Liver (tissue), 8 donors: ENCODE measurements at regions not wholly inside any gene's neighbourhood (a gene's known extent, or its start where the extent isn't known, plus 50 kb on each side); places are given as distances from the start of the nearest gene placed in this dataset.

Source experiments
- DNase-seq: peaks from one replicate; pipeline ENCODE4 v3.0.0-alpha.2; 2017; ENCODE audit warnings: low spot score
- H3K27ac ChIP-seq, 2 donors: one replicate each; pipeline ENCODE4 v1.7.0; 2013; ENCODE audit warnings: inconsistent platforms in 2 of 2, low read length in 2 of 2, control low read depth in 1 of 2, low read depth in 1 of 2, mild to moderate bottlenecking in 1 of 2
- H3K27me3 ChIP-seq, 4 donors: one replicate each; pipeline versions ENCODE4 v1.6.1 to v1.7.0; 2013; ENCODE audit warnings: low read length in 3 of 4, inconsistent platforms in 1 of 4, mild to moderate bottlenecking in 1 of 4, moderate library complexity in 1 of 4; ENCODE audit not compliant: control insufficient read depth in 4 of 4, insufficient read depth in 4 of 4
- H3K36me3 ChIP-seq, 4 donors: one replicate each; pipeline versions ENCODE4 v1.6.1 to v1.7.0; 2013; ENCODE audit warnings: low read length in 3 of 4, mild to moderate bottlenecking in 3 of 4, low read depth in 1 of 4, moderate library complexity in 1 of 4; ENCODE audit not compliant: control insufficient read depth in 4 of 4, insufficient read depth in 3 of 4
- H3K4me1 ChIP-seq, 4 donors: one replicate each; pipeline versions ENCODE4 v1.6.1 to v1.7.0; 2013; ENCODE audit warnings: low read length in 3 of 4, mild to moderate bottlenecking in 3 of 4, moderate library complexity in 1 of 4; ENCODE audit not compliant: control insufficient read depth in 4 of 4, insufficient read depth in 4 of 4
- H3K4me3 ChIP-seq, 3 donors: one replicate each; pipeline versions ENCODE4 v1.6.1 to v1.7.0; 2013; ENCODE audit warnings: low read length in 3 of 3, control low read depth in 1 of 3, low read depth in 1 of 3, mild to moderate bottlenecking in 1 of 3
- H3K9ac ChIP-seq, 2 donors: one replicate each; pipeline ENCODE4 v1.7.0; 2013; ENCODE audit warnings: low read length in 2 of 2, mild to moderate bottlenecking in 2 of 2, moderate library complexity in 2 of 2, control low read depth in 1 of 2, low read depth in 1 of 2
- H3K9me3 ChIP-seq, 4 donors: one replicate each; pipeline versions ENCODE4 v1.6.1 to v1.7.0; 2013; ENCODE audit warnings: low read length in 3 of 4; ENCODE audit not compliant: control insufficient read depth in 4 of 4
- EGR1 ChIP-seq, 2 donors: IDR thresholded peaks; 2 replicates each; pipeline ENCODE4 v1.6.1; 2016 to 2018; ENCODE audit warnings: antibody characterized with exemption in 2 of 2, low read depth in 2 of 2
- FOXA1 ChIP-seq: IDR thresholded peaks from 2 replicates; pipeline ENCODE4 v1.6.1; 2016; ENCODE audit warnings: antibody characterized with exemption
- FOXA2 ChIP-seq: IDR thresholded peaks from 2 replicates; pipeline ENCODE4 v1.6.1; 2016; ENCODE audit warnings: antibody characterized with exemption
- GABPA ChIP-seq, 2 donors: IDR thresholded peaks in 1 of 2; conservative IDR thresholded peaks in 1 of 2; 2 replicates each; pipeline ENCODE4 v1.6.1; 2016; ENCODE audit warnings: antibody characterized with exemption in 2 of 2, mild to moderate bottlenecking in 1 of 2, moderate library complexity in 1 of 2
- HNF4A ChIP-seq, 2 donors: conservative IDR thresholded peaks; 2 replicates each; pipeline ENCODE4 v1.6.1; 2016; ENCODE audit warnings: antibody characterized with exemption in 2 of 2, mild to moderate bottlenecking in 2 of 2
- HNF4G ChIP-seq: IDR thresholded peaks from 2 replicates; pipeline ENCODE4 v1.6.1; 2016; ENCODE audit warnings: antibody characterized with exemption
- JUND ChIP-seq, 2 donors: IDR thresholded peaks; 2 replicates each; pipeline ENCODE4 v1.6.1; 2016; ENCODE audit warnings: antibody characterized with exemption in 2 of 2
- NR2F2 ChIP-seq: IDR thresholded peaks from 2 replicates; pipeline ENCODE4 v1.6.1; 2016; ENCODE audit warnings: antibody characterized with exemption
- RAD21 ChIP-seq, 2 donors: IDR thresholded peaks; 2 replicates each; pipeline ENCODE4 v1.6.1; 2016; ENCODE audit warnings: antibody characterized with exemption in 2 of 2, mild to moderate bottlenecking in 2 of 2
- RXRA ChIP-seq, 2 donors: IDR thresholded peaks; 2 replicates each; pipeline ENCODE4 v1.6.1; 2017 to 2018; ENCODE audit warnings: antibody characterized with exemption in 2 of 2, mild to moderate bottlenecking in 1 of 2
- SP1 ChIP-seq: IDR thresholded peaks from 2 replicates; pipeline ENCODE4 v1.6.1; 2018; ENCODE audit warnings: antibody characterized with exemption, mild to moderate bottlenecking
- TAF1 ChIP-seq: conservative IDR thresholded peaks from 2 replicates; pipeline ENCODE4 v1.6.1; 2016; ENCODE audit warnings: antibody characterized with exemption, mild to moderate bottlenecking
- YY1 ChIP-seq: IDR thresholded peaks from 2 replicates; pipeline ENCODE4 v1.6.1; 2016; ENCODE audit warnings: antibody characterized with exemption, mild to moderate bottlenecking
- WGBS: extraction: QIAGEN DNeasy Blood & Tissue Kit; methylation state at CpG from one replicate; pipeline ENCODE4 v1.1.7; 2013; 5-methylcytosine and 5-hydroxymethylcytosine counted together
- TF ChIP-seq, protein P1 (sequence below): IDR thresholded peaks from 2 replicates; pipeline ENCODE4 v1.6.1; 2016; ENCODE audit warnings: antibody characterized with exemption
- TF ChIP-seq, protein P2 (sequence below): IDR thresholded peaks from 2 replicates; pipeline ENCODE4 v1.6.1; 2016; ENCODE audit warnings: antibody characterized with exemption
- TF ChIP-seq, protein P3 (sequence below): fragments of 150-350 bp; IDR thresholded peaks from 2 replicates; pipeline ENCODE4 v1.5.1; 2017; ENCODE audit warnings: improper control_type of control experiment, low read depth, low read length; ENCODE audit not compliant: missing input control
- TF ChIP-seq, protein P4 (sequence below): IDR thresholded peaks from 2 replicates; pipeline ENCODE4 v1.6.1; 2016; ENCODE audit warnings: antibody characterized with exemption
- TF ChIP-seq, protein P5 (sequence below): IDR thresholded peaks from 2 replicates; pipeline ENCODE4 v1.6.1; 2016; ENCODE audit warnings: antibody characterized with exemption, mild to moderate bottlenecking
- donor health status: healthy.
- donor health status: healthy.
- donor health status: healthy.
- donor health status: healthy.
- donor health status: healthy.

DNA sequence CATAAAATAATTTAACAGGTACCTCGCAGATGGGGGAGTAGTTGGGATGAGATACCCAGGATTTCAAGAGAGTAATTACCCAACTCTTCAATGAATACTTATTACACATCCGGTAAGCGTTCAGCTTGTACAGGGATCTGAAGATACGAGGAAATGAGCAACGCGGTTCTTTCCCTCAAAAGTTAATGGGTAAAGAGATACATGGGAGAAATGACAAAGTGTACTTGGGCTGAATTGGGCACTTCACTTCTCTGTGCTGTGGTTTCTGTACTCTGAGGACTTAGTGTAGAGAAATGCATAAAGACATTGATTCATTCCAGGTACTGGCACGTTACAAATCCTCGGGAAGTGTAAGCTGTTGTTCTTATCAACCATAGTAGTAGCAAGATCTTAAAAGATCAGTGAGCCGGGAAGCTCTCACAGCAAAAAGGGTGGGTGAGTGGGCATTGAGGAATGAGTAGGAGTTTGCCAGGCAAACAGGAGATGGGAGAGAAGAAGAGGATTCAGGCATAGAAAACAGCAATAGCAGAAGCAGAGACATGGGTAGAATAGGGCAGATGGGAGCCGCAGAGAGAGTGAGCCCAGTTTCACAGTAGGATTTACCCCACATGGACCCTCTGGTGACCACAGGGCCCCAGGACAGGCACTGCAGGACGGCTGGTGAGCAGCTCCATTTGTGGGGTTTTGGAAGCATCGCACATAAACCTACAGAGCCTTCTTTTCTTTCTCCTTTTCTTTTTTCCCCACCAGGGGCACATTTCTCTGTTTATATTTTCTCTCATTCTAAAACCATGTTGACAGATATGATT, 304.3 kb upstream of the PITRM1 start:
- no peak overlapping the region for H3K9ac ChIP-seq
- H3K27me3 ChIP-seq: no peaks in the 10 kb centered on the region
- no peak overlapping the region for H3K4me3 ChIP-seq
- no peak for TF ChIP-seq RXRA (IDR thresholded peaks at IDR 0.05)
- no peak for TF ChIP-seq JUND (IDR thresholded peaks at IDR 0.05)
- no peak for TF ChIP-seq TAF1
- no peak for TF ChIP-seq HNF4A (conservative IDR thresholded peaks at IDR 0.05)
- TF ChIP-seq, protein P1, sequence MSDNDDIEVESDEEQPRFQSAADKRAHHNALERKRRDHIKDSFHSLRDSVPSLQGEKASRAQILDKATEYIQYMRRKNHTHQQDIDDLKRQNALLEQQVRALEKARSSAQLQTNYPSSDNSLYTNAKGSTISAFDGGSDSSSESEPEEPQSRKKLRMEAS: no peak
- no peak for TF ChIP-seq FOXA1
- TF ChIP-seq, protein P2, sequence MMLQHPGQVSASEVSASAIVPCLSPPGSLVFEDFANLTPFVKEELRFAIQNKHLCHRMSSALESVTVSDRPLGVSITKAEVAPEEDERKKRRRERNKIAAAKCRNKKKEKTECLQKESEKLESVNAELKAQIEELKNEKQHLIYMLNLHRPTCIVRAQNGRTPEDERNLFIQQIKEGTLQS: no peak
- no peak for TF ChIP-seq NR2F2
- TF ChIP-seq, protein P3, sequence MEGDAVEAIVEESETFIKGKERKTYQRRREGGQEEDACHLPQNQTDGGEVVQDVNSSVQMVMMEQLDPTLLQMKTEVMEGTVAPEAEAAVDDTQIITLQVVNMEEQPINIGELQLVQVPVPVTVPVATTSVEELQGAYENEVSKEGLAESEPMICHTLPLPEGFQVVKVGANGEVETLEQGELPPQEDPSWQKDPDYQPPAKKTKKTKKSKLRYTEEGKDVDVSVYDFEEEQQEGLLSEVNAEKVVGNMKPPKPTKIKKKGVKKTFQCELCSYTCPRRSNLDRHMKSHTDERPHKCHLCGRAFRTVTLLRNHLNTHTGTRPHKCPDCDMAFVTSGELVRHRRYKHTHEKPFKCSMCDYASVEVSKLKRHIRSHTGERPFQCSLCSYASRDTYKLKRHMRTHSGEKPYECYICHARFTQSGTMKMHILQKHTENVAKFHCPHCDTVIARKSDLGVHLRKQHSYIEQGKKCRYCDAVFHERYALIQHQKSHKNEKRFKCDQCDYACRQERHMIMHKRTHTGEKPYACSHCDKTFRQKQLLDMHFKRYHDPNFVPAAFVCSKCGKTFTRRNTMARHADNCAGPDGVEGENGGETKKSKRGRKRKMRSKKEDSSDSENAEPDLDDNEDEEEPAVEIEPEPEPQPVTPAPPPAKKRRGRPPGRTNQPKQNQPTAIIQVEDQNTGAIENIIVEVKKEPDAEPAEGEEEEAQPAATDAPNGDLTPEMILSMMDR: no peak
- TF ChIP-seq GABPA (IDR thresholded peaks at IDR 0.05 in 1 of 2, conservative IDR thresholded peaks at IDR 0.05 in 1 of 2): no peak
- TF ChIP-seq SP1: no peak
- TF ChIP-seq, protein P4, sequence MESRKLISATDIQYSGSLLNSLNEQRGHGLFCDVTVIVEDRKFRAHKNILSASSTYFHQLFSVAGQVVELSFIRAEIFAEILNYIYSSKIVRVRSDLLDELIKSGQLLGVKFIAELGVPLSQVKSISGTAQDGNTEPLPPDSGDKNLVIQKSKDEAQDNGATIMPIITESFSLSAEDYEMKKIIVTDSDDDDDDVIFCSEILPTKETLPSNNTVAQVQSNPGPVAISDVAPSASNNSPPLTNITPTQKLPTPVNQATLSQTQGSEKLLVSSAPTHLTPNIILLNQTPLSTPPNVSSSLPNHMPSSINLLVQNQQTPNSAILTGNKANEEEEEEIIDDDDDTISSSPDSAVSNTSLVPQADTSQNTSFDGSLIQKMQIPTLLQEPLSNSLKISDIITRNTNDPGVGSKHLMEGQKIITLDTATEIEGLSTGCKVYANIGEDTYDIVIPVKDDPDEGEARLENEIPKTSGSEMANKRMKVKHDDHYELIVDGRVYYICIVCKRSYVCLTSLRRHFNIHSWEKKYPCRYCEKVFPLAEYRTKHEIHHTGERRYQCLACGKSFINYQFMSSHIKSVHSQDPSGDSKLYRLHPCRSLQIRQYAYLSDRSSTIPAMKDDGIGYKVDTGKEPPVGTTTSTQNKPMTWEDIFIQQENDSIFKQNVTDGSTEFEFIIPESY: no peak
- 91% methylated on average over 12 of the region's 12 CpGs for WGBS
- H3K4me1 ChIP-seq: no peaks in the 10 kb centered on the region
- H3K9me3 ChIP-seq: no peaks in the 10 kb centered on the region
- no peaks in the 10 kb centered on the region for H3K36me3 ChIP-seq
- no peak overlapping the region for H3K27ac ChIP-seq
- DNase-seq: no peak

DNA sequence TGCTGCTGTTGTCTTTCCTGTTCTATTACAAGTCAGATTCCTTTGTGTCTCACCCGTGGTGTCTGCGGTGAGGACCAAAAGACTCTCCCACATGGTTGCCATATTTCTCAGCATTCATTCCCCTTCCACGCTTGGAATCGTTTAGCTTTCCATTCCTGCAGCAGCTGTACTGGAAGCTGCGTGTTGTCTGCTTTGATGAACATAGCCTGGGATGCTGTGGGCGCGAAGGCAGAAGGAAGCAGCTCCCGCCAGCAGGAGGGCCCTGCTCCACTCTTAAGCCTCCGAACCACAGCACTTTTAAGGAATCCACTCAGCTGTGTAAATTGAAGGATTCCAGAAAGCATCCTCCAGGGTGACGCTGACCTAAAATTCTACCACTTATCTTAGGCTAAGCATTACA, 303.6 kb upstream of the PITRM1 start:
- no peaks in the 10 kb centered on the region for H3K27me3 ChIP-seq
- no peak overlapping the region for H3K4me3 ChIP-seq
- DNase-seq: no peak
- no peaks in the 10 kb centered on the region for H3K36me3 ChIP-seq
- no peak overlapping the region for H3K9ac ChIP-seq
- 86% methylated on average over 10 of the region's 10 CpGs for WGBS
- no peaks in the 10 kb centered on the region for H3K9me3 ChIP-seq
- no peaks in the 10 kb centered on the region for H3K4me1 ChIP-seq
- H3K27ac ChIP-seq: no peak overlapping the region
- no peak for TF ChIP-seq HNF4G
- TF ChIP-seq, protein P4: no peak
- TF ChIP-seq FOXA1: no peak
- no peak for TF ChIP-seq EGR1 (IDR thresholded peaks at IDR 0.05; ENCODE audit: low read depth in 2 of 2)
- TF ChIP-seq, protein P2: no peak
- TF ChIP-seq, protein P3: no peak
- TF ChIP-seq, protein P1: no peak
- TF ChIP-seq FOXA2: no peak
- no peak for TF ChIP-seq NR2F2
- TF ChIP-seq YY1: no peak
- TF ChIP-seq, protein P5, sequence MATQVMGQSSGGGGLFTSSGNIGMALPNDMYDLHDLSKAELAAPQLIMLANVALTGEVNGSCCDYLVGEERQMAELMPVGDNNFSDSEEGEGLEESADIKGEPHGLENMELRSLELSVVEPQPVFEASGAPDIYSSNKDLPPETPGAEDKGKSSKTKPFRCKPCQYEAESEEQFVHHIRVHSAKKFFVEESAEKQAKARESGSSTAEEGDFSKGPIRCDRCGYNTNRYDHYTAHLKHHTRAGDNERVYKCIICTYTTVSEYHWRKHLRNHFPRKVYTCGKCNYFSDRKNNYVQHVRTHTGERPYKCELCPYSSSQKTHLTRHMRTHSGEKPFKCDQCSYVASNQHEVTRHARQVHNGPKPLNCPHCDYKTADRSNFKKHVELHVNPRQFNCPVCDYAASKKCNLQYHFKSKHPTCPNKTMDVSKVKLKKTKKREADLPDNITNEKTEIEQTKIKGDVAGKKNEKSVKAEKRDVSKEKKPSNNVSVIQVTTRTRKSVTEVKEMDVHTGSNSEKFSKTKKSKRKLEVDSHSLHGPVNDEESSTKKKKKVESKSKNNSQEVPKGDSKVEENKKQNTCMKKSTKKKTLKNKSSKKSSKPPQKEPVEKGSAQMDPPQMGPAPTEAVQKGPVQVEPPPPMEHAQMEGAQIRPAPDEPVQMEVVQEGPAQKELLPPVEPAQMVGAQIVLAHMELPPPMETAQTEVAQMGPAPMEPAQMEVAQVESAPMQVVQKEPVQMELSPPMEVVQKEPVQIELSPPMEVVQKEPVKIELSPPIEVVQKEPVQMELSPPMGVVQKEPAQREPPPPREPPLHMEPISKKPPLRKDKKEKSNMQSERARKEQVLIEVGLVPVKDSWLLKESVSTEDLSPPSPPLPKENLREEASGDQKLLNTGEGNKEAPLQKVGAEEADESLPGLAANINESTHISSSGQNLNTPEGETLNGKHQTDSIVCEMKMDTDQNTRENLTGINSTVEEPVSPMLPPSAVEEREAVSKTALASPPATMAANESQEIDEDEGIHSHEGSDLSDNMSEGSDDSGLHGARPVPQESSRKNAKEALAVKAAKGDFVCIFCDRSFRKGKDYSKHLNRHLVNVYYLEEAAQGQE: no peak
- no peak for TF ChIP-seq RAD21 (IDR thresholded peaks at IDR 0.05)
- TF ChIP-seq HNF4A (conservative IDR thresholded peaks at IDR 0.05): no peak
- no peak for TF ChIP-seq TAF1
